ENCODE measurements at regions not wholly inside any gene's neighbourhood (a gene's known extent, or its start where the extent isn't known, plus 50 kb on each side); places are given as distances from the start of the nearest gene placed in this dataset.
A peak's percentile ranks its signal among the peaks of the same experiment; 100 is the strongest.

- Histone ChIP-seq H3K9me3 (ENCODE audit: insufficient read depth, low read depth, low read length) (peaks cover 2% of the 10 kb centered on the region), H4K91ac (ENCODE audit: low read depth, low read length) (peak overlapping the region; percentile 88), H3K4me3 (ENCODE audit: low read depth, low read length) (no peak overlapping the region), H3K4ac (ENCODE audit: low read depth, low read length) (peak overlapping the region; percentile 58), H3K27ac (ENCODE audit: low read depth, low read length) (no peak overlapping the region), H3K36me3 (ENCODE audit: control insufficient read depth in 1 of 2, insufficient read depth in 2 of 2, low read length in 2 of 2) (no peaks in the 10 kb centered on the region), H2AK5ac (ENCODE audit: low read length) (peak overlapping the region; percentile 90), H2AFZ (ENCODE audit: insufficient read depth, low read length, poor library complexity) (no peak overlapping the region), H3K27me3 (ENCODE audit: insufficient read depth, low read length) (no peaks in the 10 kb centered on the region), H2BK120ac (ENCODE audit: insufficient read depth, low read length, poor library complexity) (peak overlapping the region; percentile 76), H4K8ac (ENCODE audit: low read depth, low read length) (peak overlapping the region; percentile 54), H3K79me1 (ENCODE audit: low read length) (peaks cover 13% of the 10 kb centered on the region), H3K9ac (ENCODE audit: low read length) (no peak overlapping the region), H3K14ac (ENCODE audit: low read length) (peak overlapping the region; percentile 79), H3K23ac (ENCODE audit: low read length) (no peak overlapping the region), H2BK12ac (ENCODE audit: low read length) (peak overlapping the region; percentile 94), H3K79me2 (ENCODE audit: control insufficient read depth, insufficient read depth, low read length, poor library complexity) (no peaks in the 10 kb centered on the region), H3K4me1 (ENCODE audit: control insufficient read depth in 1 of 2, insufficient read depth in 2 of 2, low read length in 2 of 2) (peaks cover 5% of the 10 kb centered on the region in 2 experiments), H2BK5ac (ENCODE audit: low read depth, low read length, poor library complexity) (no peak overlapping the region), H4K12ac (ENCODE audit: low read depth, low read length) (no peak overlapping the region), H3K18ac (ENCODE audit: low read length) (peak overlapping the region; percentile 72), H3K4me2 (ENCODE audit: low read length) (no peak overlapping the region)
- no CpG with 5 or more reads among the region's 8 CpGs for WGBS (ENCODE audit: extremely low coverage, insufficient coverage, insufficient read length)
- no peak for DNase-seq
Measured at GRCh38 chr12:115135800-115136211, 451.8 kb upstream of the TBX3 start.

GRCh38 chr12:115134298-115134697 is 450.3 kb upstream of the TBX3 start:
- Histone ChIP-seq H2BK120ac (ENCODE audit: insufficient read depth, low read length, poor library complexity) (no peak overlapping the region), H2BK5ac (ENCODE audit: low read depth, low read length, poor library complexity) (peak overlapping the region; percentile 3), H3K27me3 (ENCODE audit: insufficient read depth, low read length) (no peaks in the 10 kb centered on the region), H2AFZ (ENCODE audit: insufficient read depth, low read length, poor library complexity) (no peak overlapping the region), H4K12ac (ENCODE audit: low read depth, low read length) (no peak overlapping the region), H3K4ac (ENCODE audit: low read depth, low read length) (no peak overlapping the region), H3K14ac (ENCODE audit: low read length) (no peak overlapping the region), H3K4me2 (ENCODE audit: low read length) (no peak overlapping the region), H3K9ac (ENCODE audit: low read length) (no peak overlapping the region), H3K4me3 (ENCODE audit: low read depth, low read length) (no peak overlapping the region), H3K36me3 (ENCODE audit: control insufficient read depth in 1 of 2, insufficient read depth in 2 of 2, low read length in 2 of 2) (no peaks in the 10 kb centered on the region), H3K23ac (ENCODE audit: low read length) (no peak overlapping the region), H4K91ac (ENCODE audit: low read depth, low read length) (peak overlapping the region; percentile 72), H4K8ac (ENCODE audit: low read depth, low read length) (no peak overlapping the region), H3K79me2 (ENCODE audit: control insufficient read depth, insufficient read depth, low read length, poor library complexity) (no peaks in the 10 kb centered on the region), H3K27ac (ENCODE audit: low read depth, low read length) (no peak overlapping the region), H3K18ac (ENCODE audit: low read length) (no peak overlapping the region), H2BK12ac (ENCODE audit: low read length) (peak overlapping the region; percentile 98), H3K4me1 (ENCODE audit: control insufficient read depth in 1 of 2, insufficient read depth in 2 of 2, low read length in 2 of 2) (peaks cover 9% of the 10 kb centered on the region in 2 experiments), H2AK5ac (ENCODE audit: low read length) (no peak overlapping the region), H3K9me3 (ENCODE audit: insufficient read depth, low read depth, low read length) (peaks cover 2% of the 10 kb centered on the region), H3K79me1 (ENCODE audit: low read length) (peaks cover 13% of the 10 kb centered on the region)
- no peak for DNase-seq
- WGBS (ENCODE audit: extremely low coverage, insufficient coverage, insufficient read length): no CpG with 5 or more reads among the region's 1 CpG

- H3K27ac ChIP-seq (ENCODE audit: low read depth, low read length): peak overlapping the region; percentile 74
- WGBS (ENCODE audit: extremely low coverage, insufficient coverage, insufficient read length): no CpG with 5 or more reads among the region's 3 CpGs
- no peak overlapping the region for H3K14ac ChIP-seq (ENCODE audit: low read length)
- H3K9ac ChIP-seq (ENCODE audit: low read length): no peak overlapping the region
- H2AK5ac ChIP-seq (ENCODE audit: low read length): no peak overlapping the region
- no peaks in the 10 kb centered on the region for H3K79me2 ChIP-seq (ENCODE audit: control insufficient read depth, insufficient read depth, low read length, poor library complexity)
- H2BK12ac ChIP-seq (ENCODE audit: low read length): no peak overlapping the region
- H2BK5ac ChIP-seq (ENCODE audit: low read depth, low read length, poor library complexity): no peak overlapping the region
- H3K4me2 ChIP-seq (ENCODE audit: low read length): no peak overlapping the region
- no peaks in the 10 kb centered on the region for H3K27me3 ChIP-seq (ENCODE audit: insufficient read depth, low read length)
- peaks cover 9% of the 10 kb centered on the region in 2 experiments for H3K4me1 ChIP-seq (ENCODE audit: control insufficient read depth in 1 of 2, insufficient read depth in 2 of 2, low read length in 2 of 2)
- H4K12ac ChIP-seq (ENCODE audit: low read depth, low read length): no peak overlapping the region
- no peak overlapping the region for H3K23ac ChIP-seq (ENCODE audit: low read length)
- no peak overlapping the region for H3K4ac ChIP-seq (ENCODE audit: low read depth, low read length)
- DNase-seq: no peak
- no peak overlapping the region for H4K91ac ChIP-seq (ENCODE audit: low read depth, low read length)
- H3K18ac ChIP-seq (ENCODE audit: low read length): no peak overlapping the region
- H4K8ac ChIP-seq (ENCODE audit: low read depth, low read length): no peak overlapping the region
- no peak overlapping the region for H2AFZ ChIP-seq (ENCODE audit: insufficient read depth, low read length, poor library complexity)
- no peaks in the 10 kb centered on the region for H3K36me3 ChIP-seq (ENCODE audit: control insufficient read depth in 1 of 2, insufficient read depth in 2 of 2, low read length in 2 of 2)
- H3K4me3 ChIP-seq (ENCODE audit: low read depth, low read length): no peak overlapping the region
- H3K9me3 ChIP-seq (ENCODE audit: insufficient read depth, low read depth, low read length): peaks cover 2% of the 10 kb centered on the region
- peaks cover 13% of the 10 kb centered on the region for H3K79me1 ChIP-seq (ENCODE audit: low read length)
- H2BK120ac ChIP-seq (ENCODE audit: insufficient read depth, low read length, poor library complexity): no peak overlapping the region
Measured at GRCh38 chr12:115132905-115133304, 448.9 kb upstream of the TBX3 start.

- H4K12ac ChIP-seq (ENCODE audit: low read depth, low read length): no peak overlapping the region
- H2AFZ ChIP-seq (ENCODE audit: insufficient read depth, low read length, poor library complexity): no peak overlapping the region
- no peak overlapping the region for H3K23ac ChIP-seq (ENCODE audit: low read length)
- no peak overlapping the region for H3K4me2 ChIP-seq (ENCODE audit: low read length)
- H2BK5ac ChIP-seq (ENCODE audit: low read depth, low read length, poor library complexity): no peak overlapping the region
- H4K8ac ChIP-seq (ENCODE audit: low read depth, low read length): no peak overlapping the region
- no peak overlapping the region for H3K18ac ChIP-seq (ENCODE audit: low read length)
- H2AK5ac ChIP-seq (ENCODE audit: low read length): no peak overlapping the region
- H3K9ac ChIP-seq (ENCODE audit: low read length): no peak overlapping the region
- no peak overlapping the region for H3K4ac ChIP-seq (ENCODE audit: low read depth, low read length)
- peaks cover 9 to 11% of the 10 kb centered on the region in 2 experiments for H3K4me1 ChIP-seq (ENCODE audit: control insufficient read depth in 1 of 2, insufficient read depth in 2 of 2, low read length in 2 of 2)
- H3K9me3 ChIP-seq (ENCODE audit: insufficient read depth, low read depth, low read length): peaks cover 2% of the 10 kb centered on the region
- H3K36me3 ChIP-seq (ENCODE audit: control insufficient read depth in 1 of 2, insufficient read depth in 2 of 2, low read length in 2 of 2): no peaks in the 10 kb centered on the region
- H2BK12ac ChIP-seq (ENCODE audit: low read length): no peak overlapping the region
- no peaks in the 10 kb centered on the region for H3K27me3 ChIP-seq (ENCODE audit: insufficient read depth, low read length)
- no peak overlapping the region for H2BK120ac ChIP-seq (ENCODE audit: insufficient read depth, low read length, poor library complexity)
- H3K27ac ChIP-seq (ENCODE audit: low read depth, low read length): peak overlapping the region; percentile 74
- H3K79me2 ChIP-seq (ENCODE audit: control insufficient read depth, insufficient read depth, low read length, poor library complexity): no peaks in the 10 kb centered on the region
- H4K91ac ChIP-seq (ENCODE audit: low read depth, low read length): no peak overlapping the region
- H3K4me3 ChIP-seq (ENCODE audit: low read depth, low read length): no peak overlapping the region
- no peak overlapping the region for H3K14ac ChIP-seq (ENCODE audit: low read length)
- H3K79me1 ChIP-seq (ENCODE audit: low read length): peaks cover 13% of the 10 kb centered on the region
- peak; percentile 84 to 95 for DNase-seq
- no CpG with 5 or more reads among the region's 3 CpGs for WGBS (ENCODE audit: extremely low coverage, insufficient coverage, insufficient read length)
Measured at GRCh38 chr12:115132145-115132544, 448.2 kb upstream of the TBX3 start.

All from trophoblast cell (in vitro differentiated cells and primary cell).